ENCODE measurements at regions not wholly inside any gene's neighbourhood (a gene's known extent, or its start where the extent isn't known, plus 50 kb on each side); places are given as distances from the start of the nearest gene placed in this dataset.

DNA sequence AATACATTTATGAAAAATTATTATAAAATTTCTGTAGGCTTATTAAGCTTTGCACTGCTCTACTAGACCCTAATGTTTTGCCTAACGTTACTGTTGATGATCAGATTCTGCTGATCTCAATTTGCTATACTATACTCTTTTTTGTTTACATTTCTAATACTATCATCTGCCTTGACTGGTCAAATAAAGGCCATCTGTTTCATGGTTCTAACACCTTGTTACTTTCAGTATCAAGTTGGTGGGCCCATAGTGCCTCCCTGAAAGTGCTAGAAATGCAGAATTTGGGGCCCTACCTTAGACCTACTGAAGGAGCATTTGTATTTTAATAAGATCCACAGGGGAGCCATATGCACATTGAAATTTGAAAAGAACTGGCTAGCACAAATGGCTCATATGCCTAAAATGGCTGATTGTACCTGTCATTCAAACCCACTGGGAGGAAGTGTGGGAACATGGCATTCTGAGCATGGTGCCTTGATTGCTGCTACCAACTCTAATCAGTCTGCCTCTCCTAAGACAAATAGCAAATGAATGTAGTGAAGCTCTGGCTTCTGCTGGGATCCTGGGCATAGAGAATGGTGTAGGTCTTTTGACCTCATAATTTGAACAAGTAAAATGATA lies 199.1 kb upstream of the BTBD3 start:
- TF ChIP-seq CTCF (conservative IDR thresholded peaks at IDR 0.05; ENCODE audit: low read length) (no peak), EZH2phosphoT487 (IDR thresholded peaks at IDR 0.05; ENCODE audit: borderline replicate concordance) (no peak)
